HG03135 (cell line): ENCODE measurements at regions not wholly inside any gene's neighbourhood (a gene's known extent, or its start where the extent isn't known, plus 50 kb on each side); places are given as distances from the start of the nearest gene placed in this dataset.

Experiments used
- ATAC-seq: cut with Tn5 transposase; IDR thresholded peaks from one replicate; pipeline ENCODE4 v1.9.1; 2021; ENCODE audit warnings: mild to moderate bottlenecking, moderate library complexity; ENCODE audit not compliant: unreplicated experiment

DNA sequence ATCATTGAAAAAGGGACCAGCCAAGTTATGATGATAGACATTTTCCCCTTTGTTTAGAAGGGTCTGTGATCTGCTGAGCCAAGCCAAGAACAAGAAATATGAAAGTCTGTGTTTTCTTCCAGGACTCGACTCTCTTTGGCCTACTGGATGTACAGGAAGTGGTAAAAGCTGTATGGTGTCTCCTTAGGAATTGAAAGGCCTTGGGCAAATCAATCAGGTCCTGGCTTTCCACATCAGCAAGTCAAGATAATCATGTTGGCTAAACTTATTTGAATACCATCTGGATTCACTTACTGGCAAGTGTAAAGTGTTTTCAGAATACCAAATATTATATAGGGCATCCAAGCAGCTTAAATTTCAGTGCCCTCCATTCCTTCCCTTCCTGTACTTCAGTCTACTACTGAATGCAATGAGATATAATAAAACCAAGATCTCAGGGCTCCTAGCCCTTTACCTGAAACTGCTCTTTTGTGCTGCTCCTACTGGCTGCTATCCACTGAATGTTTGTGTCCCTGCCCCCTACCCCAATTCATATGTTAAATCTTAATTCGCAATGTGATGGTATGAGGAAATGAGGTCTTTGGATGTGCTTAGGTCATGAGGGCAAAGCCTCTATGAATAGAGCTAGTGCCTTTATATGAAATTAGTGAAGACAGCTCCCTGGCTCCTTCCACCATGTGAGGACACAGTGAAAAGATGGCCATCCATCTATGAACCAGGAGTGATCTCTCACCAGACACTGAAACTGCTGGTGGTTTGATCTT, 578.0 kb downstream of the SPRY1 start:
- no peak for ATAC-seq

DNA sequence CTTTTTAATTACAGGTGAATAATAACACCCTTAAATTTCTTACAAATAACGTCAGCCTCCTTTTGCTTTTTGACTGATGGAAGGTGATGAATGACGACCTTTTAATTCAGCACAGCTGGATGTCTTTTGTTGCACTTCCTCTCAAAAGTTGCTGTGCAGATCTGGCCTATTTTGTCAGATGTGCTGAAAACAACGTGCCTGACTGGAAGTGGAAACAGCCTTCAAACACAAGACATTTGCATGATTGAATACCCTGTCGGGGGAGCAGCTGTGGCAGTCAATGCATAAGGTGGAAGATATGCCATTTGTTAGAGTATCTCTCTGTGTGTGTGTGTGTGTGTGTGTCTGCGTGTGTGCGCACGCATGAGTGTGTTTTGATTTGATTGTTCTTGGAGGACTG, 579.7 kb downstream of the SPRY1 start:
- ATAC-seq = no peak

DNA sequence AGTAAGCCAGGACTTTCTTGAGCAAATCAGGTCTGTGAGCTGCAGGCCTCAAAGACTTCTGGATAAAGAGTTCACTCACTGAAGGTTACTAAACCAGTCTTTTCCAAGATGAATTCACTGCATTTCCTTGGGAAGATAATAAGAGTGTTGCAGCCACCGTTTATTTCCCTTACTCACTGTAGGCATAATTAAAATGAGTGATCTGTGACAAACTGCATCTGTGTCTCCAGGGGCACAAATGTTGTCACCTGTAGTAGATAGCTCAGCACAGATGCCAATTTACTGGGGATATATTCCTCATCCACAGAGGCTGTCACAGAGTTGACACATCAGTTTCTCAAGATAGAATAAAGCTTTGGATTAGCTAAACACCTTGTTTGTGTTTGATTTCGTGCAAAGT, 580.2 kb downstream of the SPRY1 start:
- ATAC-seq = no peak

DNA sequence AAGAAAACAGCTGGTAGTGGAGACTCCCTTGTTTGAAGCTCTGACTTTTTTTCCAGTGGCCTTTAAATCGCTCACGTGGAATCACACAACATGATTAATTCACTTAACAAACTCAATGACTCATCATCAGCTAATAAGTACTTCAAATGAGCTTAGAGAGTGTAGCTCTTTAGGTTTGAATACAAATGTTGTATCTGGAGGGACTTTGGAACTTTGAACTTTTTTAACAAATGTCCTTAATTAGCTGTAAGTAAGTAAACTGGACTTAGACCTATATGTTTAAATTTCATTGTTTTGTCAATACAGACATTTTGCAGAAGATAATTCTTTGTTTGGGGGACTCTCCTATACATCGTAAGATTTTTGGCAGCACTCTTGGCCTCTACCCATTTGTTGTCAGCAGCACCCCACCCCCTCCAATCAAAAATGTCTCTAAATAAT, 581.1 kb downstream of the SPRY1 start:
- ATAC-seq = no peak

DNA sequence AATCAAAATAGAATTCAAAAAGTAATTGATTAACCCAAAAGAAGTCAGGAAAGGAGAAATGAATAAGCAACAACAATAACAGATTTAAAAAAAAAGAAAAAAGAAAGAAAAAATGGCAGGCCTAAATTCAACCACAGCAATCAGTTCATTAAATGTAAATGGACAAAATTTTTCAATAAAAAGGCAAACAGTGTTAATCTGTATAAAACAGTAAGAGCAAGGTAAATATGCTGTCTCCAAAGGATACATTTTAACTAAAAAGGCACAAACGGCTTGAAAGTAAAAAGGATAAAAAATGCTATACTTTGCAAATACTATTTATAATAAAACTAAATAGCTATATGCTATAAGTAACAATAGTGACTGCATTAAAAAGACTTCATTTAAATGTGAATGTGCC, 582.0 kb downstream of the SPRY1 start:
- ATAC-seq = no peak

DNA sequence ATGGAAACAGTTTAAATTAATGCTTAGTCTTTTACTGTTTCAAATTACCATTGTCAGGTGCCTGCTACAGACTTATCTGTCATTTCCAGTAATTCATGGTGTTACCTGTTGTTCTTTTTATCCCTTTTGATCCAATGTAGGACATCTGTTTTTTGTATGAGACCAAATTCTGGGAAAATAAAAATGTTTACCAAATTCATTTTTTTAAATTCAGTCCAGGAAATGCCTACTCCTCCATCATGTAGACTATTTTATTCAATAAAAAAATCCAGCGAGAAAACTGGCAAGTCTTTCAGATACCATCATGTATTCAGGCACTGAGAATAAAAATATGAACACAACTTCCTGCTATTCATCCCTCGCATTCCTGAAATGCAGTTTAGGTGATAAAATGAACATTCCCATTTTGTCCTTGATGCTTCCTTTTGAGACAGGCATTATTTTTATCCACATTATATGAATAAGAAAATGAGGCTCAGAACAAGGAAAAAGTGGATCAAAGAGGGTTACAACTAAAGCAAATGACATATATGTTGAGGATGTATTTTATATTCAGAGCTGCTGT, 584.2 kb downstream of the SPRY1 start:
- no peak for ATAC-seq

DNA sequence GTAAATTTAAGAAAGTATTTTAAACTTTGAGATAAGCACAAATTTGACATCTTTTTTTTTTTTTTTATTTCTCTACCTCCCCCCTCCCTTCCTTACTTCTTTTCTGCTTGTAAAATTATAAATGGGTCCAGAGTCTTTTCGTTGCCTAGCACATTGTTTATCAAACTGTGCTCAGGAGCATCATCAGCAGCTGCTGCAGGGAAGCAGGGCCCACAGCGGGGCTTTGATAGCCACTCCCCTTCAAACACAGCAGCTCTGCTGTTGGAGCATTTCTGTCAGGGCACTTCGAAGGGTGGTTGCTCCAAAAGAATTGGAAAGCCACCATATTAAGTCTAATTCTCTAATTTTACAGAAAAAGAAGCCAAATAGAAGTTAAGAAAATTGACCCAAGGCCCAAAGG, 588.3 kb downstream of the SPRY1 start:
- no peak for ATAC-seq

DNA sequence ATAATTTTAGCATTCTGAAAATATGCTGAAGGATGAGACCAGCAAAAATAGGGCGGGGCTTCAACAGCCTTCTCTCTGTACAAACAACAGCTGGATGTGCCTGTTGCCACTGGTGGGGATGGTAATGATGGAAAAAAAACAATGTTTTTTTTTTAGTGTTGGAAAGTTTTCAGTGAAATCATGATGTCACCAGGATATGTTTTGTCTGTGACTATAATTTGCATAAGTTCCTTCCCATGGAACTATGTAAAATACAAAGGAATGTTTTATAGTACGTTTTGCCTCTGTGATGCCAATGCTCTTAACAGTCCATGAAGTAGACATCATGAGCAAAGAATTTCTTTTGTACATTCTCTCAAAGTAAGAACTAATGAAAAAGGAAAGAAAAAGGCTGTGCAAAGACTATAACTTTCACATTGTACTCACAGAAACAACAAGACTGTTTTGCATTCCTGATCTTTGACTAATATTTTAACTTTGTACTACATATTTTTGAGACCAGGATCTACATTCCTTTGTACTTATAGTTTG, 589.7 kb downstream of the SPRY1 start:
- ATAC-seq = no peak

DNA sequence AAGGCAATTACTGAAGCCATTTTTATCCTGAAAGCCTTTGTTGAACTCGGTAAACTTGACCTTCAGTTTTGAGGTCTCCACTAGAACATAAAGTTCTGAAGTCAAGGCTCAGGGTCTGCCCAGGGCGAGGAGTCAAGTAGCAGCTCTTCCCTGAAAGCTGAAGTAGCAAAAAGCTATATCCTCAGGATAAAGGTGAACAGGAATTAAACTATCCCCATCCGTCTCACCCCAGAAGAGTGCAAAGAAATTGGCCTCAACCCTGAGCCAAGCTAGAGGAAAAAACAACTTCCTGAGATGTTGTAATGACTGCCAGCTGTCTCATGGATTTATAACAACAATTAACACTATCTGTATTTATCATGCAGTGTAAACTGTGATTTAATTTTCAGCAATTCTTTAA, 590.8 kb downstream of the SPRY1 start:
- no peak for ATAC-seq

DNA sequence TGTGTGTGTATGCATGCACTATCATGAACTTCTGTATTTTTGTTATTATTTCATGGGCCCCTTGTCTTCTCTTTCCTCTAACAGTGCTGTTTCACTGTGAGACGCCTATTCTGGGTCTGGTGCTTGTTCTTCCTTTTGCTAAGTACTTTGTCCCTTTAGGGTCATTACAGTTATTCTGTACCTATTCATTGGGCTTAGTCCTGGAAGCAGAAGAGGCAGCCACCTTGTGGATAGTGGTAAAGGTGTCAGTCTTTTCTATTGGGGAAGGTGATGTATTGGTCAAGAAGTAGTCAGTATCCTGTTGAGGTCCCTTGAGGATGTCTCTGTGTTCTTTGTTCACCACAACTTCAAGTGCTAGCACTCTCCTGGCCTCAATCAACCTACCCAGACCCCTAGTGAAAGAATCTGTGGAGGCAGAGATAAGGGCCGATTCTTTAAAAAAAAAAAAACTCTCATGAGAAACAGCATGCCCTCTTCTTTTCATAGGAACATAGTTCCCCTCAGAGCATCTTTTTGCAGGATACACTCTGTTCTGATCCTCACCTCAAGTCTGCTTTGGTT, 593.8 kb downstream of the SPRY1 start:
- no peak for ATAC-seq

DNA sequence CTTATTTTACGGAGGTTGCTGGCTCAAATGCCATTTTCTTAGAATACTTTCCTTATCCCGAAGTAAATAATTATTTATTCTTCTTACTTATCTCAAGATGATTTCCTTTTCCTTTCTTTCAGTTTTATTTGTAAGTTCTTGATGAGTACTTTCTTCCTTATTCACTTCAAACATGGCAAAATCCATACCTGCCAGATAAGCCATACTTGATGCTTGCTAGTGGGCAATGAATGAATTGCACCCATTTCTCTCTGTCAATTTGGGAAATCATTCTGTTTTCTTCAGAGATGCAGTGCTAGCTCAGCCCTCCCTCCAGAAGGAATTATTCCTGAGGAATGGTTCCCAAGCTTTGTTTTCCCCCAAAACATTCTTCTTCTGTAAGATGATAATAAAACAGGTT, 598.3 kb downstream of the SPRY1 start:
- no peak for ATAC-seq

DNA sequence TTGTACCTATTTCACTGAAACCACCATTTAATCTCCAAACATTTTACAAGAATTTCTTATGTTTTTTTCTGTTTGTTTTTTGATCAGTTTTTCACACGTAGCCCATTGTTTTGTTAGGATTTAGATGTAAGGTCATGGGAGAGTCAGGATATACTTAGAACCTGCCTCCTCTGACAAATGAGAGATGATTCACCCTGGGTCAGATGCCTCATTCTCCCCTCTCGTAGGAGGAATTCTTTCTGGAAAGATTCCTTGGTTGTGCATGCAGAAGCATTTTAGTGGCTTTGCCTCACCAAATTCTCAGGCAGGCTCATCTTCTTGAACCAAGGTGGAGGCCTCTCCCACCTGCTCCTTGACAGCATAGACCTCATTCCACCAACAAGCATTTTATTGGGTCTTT, 599.3 kb downstream of the SPRY1 start:
- no peak for ATAC-seq

DNA sequence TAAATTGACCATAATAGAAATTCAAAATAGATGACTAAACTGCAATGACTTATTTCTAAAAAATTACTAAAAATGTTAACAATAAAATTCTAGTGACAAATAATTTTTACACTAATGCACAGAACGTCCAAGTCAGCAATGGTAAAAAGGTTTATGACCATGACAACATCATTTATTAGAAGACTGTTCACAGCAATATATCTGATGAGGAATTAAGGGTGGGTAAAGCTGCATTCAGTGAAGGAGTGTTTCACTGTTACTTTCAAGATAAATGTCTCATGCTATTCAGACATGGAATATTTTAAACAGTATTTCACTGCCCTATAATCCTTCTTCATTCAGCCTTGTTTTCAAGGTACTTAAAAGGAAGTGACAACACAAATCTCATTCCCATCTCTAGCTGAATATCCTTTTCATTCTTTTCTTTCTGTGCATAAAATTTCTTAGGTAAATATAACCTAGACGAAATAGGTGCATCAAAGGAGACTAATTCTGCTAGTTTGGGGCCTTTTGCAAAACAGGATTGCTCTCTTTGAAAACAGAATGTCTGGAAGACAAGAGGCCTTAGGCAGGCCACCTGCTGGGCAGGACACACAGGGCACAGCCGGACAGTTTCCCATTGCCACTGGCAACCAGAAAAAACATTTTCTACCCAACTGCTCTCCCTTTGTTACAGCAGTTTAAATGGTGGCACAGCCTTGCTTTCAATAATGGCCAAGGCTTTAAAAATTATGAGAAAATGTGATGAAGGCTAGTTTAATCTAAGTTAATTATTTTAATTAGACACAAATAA, 600.3 kb downstream of the SPRY1 start:
- no peak for ATAC-seq

DNA sequence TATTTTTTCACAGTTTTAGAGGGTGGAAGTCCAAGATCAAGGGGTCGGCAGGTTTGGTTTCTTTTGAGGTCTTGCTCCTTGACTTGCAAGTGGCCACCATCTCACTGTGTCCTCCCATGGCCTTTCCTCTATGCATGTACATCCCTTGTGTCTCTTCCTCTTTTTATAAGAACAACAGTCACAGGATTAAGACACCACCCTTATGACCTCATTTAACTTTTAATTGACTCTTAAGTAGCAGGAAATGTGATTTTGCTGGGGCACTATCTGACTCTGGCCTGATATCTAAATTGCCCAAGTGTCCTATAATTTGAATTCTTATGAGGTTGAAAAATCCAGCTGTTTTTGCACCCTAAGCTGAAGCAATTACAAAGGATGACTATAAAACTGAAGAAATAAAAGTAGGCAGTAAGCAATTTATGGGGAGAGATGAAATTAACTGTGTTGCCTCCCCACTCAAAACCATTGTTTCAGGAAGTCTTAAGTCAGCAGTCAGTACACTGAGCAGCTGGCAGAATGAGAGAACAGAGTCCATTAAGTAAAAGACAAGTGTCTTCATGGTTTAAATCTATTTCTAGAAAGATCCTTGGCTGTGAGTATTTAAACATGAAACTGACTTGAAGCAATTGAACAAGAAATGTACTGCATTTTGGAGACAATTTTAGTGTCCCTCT, 601.3 kb downstream of the SPRY1 start:
- no peak for ATAC-seq

DNA sequence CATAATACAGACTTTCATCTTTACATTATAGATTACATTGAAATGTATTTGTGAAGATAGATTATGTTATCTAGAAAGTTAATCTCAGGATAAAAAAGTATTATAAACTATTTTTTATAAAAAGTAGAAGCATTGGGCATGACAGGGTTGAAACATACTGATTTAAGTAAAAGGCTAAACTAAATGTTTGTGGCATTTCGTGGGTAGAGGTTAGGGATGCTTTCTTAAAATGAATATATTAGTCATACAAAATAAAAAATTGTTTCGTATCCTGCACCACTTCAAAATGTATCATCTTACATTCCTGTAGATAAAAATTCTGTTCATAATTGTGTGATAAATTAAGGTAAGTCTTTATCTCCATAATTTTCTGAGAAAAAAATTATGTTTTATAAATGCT, 603.6 kb downstream of the SPRY1 start:
- no peak for ATAC-seq

DNA sequence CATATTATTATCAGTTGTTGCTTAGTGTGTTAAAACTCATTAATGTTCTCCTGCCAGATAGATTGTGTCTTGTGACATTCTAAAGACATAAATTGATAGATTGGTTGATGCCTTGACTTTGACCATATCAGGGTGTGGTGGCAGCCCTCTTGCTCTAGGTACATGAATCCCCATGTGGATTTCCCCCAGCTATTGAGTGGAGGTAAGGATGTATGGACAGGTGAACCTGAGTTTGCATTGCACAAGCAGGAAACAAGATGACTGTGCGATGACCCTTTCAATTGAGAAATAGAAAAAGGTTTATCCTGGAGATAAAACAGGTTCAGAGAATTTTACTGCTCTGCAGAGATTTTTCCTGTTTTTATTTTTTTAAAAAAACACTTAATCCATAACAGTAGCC, 619.2 kb downstream of the SPRY1 start:
- no peak for ATAC-seq

DNA sequence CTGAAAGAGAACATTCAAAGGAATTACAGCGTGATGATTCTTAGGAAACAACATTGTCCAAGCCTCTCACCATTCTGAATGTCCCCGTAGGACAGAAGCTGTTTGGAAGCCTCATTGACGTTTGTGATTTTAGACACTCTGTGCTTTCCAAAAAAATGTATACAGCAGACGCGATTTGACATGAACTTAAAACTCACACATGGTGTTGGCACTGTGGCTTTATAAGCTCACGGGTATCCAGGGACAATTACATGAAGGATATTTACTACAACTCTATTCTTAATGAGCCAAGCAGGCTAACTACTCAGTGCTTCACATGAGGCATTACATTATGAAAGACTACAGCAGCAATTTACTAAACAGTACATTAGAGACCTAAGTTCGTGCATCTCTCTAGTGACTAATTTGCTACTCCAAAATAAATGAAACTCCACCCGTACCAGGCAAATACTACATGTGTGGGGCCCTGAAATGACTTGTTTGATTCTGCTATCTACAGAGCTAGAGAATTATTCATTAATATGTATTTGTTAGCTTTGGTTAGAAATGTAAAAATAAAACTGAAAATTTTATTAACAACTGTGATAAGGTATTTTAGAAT, 620.7 kb downstream of the SPRY1 start:
- no peak for ATAC-seq

DNA sequence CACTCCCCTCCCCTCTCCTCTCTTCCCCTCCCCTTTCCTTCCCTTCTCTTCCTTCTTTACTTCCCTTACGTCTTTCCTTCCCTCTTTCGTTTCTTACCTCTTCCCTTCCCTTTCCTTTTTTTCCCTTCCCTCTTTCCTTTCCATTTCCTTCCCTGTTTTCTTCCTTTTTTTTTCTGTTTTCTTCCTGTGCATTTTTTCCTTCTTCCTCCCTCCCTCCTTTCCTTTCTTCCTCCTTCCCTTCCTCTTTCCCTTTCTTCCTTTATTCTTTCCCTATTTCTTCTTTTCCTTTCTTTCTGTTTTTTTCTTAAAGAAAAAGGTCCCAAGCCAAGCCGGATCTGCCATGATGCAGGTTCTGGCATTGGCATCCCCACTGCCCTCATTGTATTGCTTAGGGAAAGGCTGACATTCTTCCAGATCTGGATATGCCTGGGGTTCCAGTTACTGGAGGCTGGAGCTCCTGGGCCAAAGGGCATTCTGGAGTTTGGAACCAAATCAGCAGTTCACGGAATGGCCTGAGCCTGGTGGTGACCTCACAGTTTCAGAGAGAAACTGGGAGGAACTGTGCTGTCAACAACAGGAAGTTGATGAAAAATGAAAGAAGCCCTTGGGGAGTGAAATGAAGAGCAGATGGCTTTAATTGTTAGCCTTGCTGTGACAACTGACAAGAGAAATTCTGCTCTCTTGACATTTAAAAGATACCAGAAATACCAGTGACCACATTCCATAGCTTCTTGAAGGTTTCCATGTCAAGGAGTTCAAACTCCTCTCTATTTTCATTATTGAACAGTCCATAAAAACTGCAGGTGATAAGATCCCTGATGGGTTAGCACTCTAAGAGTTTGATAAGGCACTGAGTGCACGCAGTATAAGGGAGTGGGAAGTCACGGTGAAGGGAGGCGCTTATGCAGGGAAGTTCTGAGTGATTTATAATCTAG, 622.1 kb downstream of the SPRY1 start:
- peak; percentile 100 for ATAC-seq

DNA sequence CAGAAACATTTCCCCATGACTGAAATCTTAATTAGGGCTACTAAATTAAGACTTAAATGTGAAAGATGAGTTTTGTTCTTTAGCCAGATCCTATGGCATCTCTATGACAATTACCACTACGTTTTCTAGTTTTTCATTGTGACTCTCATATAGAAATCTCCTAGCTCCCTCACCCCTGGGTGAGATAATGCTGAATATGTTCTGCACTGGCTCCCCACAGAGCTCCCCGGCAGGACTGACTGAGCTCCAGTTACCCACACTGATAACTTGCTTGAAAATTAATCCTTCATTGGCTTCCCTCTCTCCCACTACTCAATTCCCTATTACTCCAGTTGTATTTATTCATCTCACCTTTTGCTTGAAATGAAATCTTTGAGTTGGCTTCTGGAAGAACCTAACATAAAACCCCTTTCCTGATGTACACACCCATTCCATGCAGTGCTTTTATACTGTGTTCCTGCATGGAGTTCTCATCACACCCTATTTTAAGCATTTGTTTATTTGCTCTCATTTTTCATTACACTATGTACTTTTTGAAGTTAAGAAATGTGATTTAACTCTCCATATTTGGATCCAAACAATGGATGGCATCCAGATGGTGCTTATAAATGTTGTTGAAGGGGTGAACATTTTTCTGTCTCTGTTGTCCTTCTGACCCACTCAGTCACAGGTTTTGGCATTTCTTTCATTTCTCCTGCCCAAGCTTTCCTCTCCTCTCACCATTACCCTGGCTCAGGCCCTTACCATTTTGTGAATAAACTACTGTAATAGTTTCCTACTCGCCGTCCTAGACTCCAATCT, 623.4 kb downstream of the SPRY1 start:
- ATAC-seq = no peak
